ENCODE measurements at regions not wholly inside any gene's neighbourhood (a gene's known extent, or its start where the extent isn't known, plus 50 kb on each side); places are given as distances from the start of the nearest gene placed in this dataset.

GRCh38 chr5:35362772-35363171, 132.5 kb upstream of the PRLR start:
- TF ChIP-seq POLR2A (IDR thresholded peaks at IDR 0.05; ENCODE audit: low read depth, low read length) (no peak), CTCF (conservative IDR thresholded peaks at IDR 0.05; ENCODE audit: low read depth, low read length) (no peak), RFX5 (IDR thresholded peaks at IDR 0.05; ENCODE audit: low read depth, low read length) (no peak), ELK1 (IDR thresholded peaks at IDR 0.05; ENCODE audit: borderline replicate concordance, low read depth, low read length) (no peak), RAD21 (IDR thresholded peaks at IDR 0.05; ENCODE audit: low read length) (no peak), SMC3 (IDR thresholded peaks at IDR 0.05; ENCODE audit: low read depth, low read length) (no peak), BHLHE40 (IDR thresholded peaks at IDR 0.05; ENCODE audit: low read depth, low read length) (no peak), MXI1 (IDR thresholded peaks at IDR 0.05; ENCODE audit: borderline replicate concordance, low read depth, low read length) (no peak), NFE2L2 (IDR thresholded peaks at IDR 0.05; ENCODE audit: low read depth, low read length) (no peak), USF2 (IDR thresholded peaks at IDR 0.05; ENCODE audit: low read depth, low read length) (no peak), MAFK (IDR thresholded peaks at IDR 0.05; ENCODE audit: low read depth, low read length) (no peak), CEBPB (IDR thresholded peaks at IDR 0.05; ENCODE audit: low read depth, low read length) (no peak), RCOR1 (IDR thresholded peaks at IDR 0.05; ENCODE audit: insufficient replicate concordance, low read length) (no peak)

All from IMR-90 (cell line).